NCI-H526 treated with DMSO at 0.1 percent for 48 hours (cell line): ENCODE measurements at regions not wholly inside any gene's neighbourhood (a gene's known extent, or its start where the extent isn't known, plus 50 kb on each side); places are given as distances from the start of the nearest gene placed in this dataset.

ENCODE experiments used
- DNase-seq: peaks from one replicate; lab custom pipeline; 2025; lab: John Stamatoyannopoulos, UW

DNA sequence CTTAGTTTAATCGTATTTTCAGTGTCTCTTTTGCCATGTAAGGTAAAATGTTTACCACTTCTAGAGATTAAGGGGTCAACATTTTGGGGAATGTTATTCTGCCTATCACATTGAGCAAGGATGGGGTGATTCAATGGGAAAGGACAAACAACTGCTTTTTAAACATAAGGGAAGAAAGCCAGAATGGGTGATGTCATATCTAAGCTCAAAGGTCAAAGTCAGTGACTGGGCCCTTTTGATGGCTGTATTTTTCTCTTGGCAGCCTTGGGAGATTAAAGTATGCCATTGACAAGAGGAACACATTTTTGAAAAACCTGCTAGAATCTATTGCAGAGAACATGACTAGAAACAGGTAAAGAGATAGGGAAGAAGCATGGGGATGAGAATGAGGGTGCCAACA lies 477.3 kb upstream of the IRAK1BP1 start:
- no peak for DNase-seq

DNA sequence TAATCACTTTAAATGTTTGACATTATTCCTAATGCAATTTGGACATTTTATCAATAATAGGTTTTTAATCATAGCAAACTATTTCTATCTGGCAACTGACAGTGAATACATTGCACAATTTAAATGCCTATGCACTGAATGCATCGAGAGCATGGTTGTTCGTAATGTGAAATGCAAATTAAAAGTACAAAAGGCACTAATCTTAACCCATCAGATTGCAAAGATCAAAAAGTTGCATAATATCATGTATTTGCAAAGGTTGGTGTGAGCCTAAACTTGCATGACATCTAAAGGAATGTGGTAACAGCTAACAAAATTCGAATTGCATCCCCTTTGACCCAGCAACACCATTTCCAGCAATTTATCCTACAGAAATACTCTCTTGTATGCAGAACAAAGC lies 469.9 kb upstream of the IRAK1BP1 start:
- DNase-seq, result no peak

DNA sequence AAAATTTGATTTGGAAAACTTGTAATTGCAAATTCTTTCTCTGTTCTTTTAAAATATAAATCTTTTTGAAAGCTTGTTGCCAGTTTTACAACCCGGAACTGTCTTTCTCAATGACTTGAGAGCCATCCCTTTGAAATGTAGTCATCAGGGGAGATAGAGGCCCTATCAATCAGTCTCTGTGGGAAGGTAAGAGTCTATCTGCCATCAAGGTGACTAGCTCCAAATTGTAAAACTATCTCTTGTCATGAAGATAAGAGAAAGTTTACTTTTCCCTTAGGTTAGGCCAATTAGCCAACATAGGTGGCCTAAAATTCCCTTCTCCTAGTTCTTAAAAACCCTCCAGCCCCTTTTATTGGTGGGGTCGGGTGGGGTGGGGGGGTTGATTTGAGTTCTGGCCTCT lies 469.1 kb upstream of the IRAK1BP1 start:
- no peak for DNase-seq

DNA sequence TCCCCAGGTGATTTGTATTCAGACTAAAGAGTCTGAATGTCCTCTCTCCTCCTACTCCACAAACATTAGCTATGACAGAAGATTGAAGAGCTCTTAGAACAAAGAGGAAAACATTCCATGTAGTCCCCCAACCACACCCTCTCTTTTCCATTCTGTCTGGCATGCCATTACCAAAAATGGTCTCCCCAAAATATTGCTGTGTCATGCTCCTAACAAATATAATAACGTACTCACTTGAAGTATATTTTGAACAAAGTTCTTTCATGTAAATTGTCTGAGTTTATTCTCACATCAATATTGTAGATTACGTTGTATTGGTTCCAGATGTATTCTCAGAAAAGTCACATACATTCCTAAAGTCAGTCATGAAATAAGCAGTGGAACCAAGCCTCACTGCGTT lies 467.3 kb upstream of the IRAK1BP1 start:
- no peak for DNase-seq

DNA sequence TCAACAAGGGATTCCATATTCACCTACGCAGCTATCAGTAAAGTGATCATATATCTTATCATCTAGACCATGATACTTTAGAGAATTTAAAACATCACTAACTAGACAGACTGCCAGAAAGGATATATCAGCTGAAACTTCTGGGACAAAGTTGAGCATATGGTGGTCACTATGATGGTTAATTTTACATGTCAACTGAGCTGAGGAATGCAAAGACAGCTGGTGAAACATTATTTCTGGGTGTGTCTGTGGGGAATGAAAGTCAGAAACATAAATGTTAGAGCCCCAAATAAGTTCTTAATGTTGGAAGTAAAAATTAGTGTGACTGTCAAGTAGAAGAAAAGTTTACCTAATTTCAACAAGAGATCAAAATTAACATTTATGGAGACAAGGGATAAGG lies 440.0 kb upstream of the IRAK1BP1 start:
- no peak for DNase-seq

DNA sequence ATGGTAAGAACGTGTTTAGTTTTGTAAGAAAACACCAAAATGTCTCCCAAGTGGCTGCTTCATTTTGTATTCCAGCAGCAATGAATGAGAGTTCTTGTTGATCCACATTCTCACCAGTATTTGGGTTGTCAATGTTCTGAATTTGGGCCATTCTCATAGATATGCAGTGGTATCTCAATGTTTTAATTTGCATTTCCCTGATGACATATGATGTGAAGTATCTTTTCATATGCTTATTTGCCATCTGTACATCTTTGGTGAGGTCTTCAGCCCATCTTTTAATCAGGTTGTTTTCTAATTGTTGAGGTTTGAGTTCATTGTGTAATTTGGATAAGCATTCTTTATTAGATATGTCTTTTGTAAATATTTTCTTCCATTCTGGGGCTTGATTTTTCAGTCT lies 436.8 kb upstream of the IRAK1BP1 start:
- DNase-seq, result no peak

DNA sequence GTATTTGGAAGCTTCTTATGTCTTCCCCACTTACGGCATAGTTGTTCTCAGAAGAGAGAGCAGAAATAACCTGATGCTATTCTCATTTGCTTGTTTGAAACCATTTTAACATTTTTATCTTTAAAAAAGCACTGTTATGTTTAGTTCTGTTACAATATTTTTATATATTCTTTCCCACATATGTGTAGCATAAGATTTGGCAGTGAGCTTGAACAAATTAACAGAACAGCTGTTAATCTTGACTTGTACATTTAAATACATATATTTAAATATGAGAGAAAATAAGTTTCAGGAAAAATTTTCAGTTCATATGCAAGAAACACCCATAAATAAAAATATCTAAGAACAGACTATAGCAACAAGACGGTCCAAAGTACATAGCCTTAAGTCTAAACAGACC lies 431.7 kb upstream of the IRAK1BP1 start:
- no peak for DNase-seq

DNA sequence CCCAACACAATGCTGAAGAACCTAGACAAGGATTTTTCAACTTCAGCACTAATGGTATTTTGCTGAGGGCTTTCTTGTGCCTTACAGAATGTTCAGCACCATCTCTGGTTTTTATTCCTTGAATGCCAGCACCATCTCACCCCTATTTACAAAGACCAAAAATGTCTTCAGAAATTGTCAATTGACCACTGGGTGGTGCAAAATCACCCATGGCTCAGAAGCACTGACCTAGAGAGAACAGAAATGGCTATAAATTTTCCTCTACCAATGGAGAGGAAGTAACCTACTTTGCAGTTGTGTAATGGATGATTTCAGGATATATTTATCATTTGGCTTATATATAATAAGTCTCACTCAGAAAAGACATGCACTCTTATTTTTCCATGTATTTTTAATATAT lies 431.0 kb upstream of the IRAK1BP1 start:
- no peak for DNase-seq

DNA sequence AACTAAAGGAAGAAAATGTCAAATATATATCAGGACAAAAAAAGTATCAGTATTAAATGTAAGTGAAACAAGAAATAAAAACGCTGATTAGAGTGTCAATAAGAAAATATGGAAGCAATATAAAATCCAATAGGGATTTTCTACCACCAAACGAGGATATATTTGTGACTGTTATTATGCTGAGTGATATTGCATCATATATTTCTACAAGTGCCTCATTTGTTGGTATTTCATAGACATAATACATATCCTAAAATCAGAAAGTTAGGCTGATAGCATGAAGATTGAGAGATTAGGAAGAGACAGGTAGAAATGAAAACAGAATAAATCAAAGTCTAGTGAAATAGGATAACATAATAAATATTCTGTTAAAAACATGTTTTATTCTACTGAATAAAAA lies 429.2 kb upstream of the IRAK1BP1 start:
- DNase-seq, result no peak

DNA sequence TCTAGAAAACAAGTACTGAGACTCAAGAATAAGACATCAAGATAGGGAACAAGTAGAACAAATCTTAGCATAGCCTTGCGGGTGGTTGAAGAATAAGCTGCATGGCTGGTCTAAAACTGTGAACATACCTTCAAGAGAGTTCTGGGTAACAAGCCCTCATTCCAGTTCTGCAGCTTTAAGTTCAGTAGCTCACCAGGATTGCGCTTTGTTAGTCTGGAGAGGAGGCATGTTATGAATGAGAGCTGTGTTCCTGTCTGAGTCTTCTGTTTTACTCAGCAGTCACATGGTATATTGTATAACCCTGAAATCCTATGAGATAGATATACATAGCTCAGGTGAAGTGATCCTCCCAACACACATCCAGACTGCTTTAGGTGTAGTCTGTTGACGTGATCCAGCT lies 406.6 kb upstream of the IRAK1BP1 start:
- DNase-seq, result no peak

DNA sequence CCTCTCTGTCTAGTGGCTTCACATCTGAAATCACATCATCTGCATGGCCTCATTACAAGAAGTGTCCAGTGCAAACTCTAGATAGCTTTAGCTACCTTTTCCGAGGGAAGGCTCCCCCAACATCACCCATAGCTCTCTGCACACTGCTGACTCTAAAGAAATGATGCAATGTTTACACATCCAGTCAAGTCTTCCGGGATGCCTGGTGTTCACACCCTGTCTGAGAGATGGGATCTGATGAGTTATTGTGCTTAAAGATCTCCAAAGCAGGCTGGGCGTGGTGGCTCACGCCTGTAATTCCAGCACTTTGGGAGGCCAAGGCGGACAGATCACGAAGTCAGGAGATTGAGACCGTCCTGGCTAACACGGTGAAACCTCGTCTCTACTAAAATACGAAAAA lies 404.6 kb upstream of the IRAK1BP1 start:
- no peak for DNase-seq

DNA sequence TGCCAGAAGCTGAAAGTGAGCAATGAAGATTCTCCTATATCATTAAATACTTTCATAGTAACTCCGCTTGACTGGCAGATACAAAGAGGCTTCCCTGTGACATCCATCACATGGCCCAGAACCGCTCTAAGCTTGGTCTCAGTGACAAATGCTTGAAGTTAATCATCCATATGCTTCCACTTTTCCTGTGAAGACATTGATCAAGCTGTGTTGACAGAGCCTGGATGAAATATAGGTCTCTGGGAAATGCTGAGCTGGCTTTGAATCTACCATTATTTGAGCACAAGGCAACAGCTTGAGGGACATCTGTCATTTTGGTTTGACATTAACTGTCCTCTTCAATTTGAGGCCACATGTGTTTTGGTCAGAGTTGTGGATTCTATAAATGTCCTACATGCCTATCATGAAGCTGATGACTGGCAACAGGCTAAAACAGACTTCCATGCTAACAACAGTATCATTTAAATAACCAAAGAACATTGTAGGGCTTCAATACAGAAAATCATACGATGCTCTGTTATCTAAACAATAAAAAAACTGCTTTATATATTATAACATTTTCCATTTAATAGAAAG lies 402.2 kb upstream of the IRAK1BP1 start:
- no peak for DNase-seq

DNA sequence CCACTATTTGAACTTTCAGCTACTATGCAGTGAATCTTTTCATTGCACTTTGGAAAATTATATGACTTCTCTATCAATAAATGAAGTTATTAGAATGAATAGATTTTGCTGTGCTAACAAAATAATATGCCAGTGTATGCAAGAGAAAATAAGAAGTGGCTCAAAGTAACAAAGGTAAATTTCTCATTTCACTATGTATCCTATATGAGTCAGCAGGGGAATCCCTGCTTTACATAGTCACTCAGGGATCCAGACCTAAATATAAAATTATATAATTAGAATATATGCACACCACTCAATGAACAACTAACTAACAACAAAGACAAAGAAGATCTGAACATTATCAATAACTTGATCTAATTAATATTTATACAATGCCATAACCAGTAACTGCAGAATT lies 390.8 kb upstream of the IRAK1BP1 start:
- DNase-seq, result no peak

DNA sequence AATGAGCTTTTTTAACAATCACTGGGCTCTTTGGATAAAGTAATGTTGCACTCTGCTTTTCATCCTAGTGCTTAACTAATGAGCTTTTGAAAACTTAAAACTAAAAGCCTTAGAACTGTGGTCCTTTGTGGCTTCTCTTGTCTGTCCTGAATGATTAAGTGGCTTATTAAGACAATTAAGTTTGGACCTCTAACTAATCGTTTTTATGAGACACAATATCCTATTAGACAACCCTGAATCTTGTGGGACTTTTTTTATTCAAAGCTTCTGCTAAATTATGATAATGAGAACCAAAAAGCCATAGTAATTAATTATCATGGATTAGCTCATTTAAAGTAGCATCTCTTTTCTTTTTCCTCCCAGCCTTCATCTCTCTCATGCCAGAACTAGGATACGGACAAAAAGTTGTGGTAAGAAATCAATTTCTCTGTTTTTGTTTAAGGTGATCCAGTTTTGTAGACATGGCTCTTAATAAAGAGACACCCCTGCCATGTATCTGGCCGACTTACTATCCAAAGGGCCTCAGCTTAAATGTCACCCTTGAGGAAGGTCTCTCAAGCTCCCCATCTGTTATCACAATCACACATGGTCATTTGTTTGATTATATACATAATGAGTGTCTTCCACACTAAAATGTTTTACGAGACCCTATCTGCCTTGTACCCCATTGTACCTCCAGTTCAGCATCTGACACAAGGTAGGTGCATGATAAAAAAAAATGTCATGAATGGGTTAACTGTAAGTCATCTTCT lies 384.4 kb upstream of the IRAK1BP1 start:
- no peak for DNase-seq

DNA sequence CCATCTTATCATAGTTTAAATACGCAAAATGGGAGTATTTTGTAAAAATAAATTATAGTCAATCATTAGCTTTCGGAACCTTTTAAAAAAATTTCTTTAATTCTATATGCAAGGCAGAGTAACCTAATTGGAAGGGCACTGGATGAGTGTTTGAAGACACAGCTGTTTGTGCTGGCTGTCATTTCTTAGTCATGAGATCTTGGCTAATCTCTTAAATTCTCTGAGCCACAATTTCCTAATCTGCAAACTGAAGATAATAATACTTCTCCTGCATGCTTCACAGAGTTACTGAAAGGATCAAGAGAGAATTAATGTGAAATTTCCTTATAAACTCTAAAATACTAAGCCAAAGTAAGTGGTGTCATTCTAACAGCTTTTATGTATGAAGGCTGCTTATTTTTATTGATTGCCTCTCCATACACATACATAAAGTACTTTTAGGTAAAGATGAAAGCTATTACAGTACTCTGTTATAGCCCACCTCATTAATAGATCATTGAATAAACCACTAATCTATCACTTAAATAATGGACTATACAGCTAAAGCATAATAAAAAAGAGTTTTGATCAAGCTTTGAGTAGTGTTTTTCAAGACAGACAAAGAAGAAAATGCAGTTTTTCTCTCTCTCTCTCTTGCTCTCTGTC lies 383.7 kb upstream of the IRAK1BP1 start:
- DNase-seq, result no peak

DNA sequence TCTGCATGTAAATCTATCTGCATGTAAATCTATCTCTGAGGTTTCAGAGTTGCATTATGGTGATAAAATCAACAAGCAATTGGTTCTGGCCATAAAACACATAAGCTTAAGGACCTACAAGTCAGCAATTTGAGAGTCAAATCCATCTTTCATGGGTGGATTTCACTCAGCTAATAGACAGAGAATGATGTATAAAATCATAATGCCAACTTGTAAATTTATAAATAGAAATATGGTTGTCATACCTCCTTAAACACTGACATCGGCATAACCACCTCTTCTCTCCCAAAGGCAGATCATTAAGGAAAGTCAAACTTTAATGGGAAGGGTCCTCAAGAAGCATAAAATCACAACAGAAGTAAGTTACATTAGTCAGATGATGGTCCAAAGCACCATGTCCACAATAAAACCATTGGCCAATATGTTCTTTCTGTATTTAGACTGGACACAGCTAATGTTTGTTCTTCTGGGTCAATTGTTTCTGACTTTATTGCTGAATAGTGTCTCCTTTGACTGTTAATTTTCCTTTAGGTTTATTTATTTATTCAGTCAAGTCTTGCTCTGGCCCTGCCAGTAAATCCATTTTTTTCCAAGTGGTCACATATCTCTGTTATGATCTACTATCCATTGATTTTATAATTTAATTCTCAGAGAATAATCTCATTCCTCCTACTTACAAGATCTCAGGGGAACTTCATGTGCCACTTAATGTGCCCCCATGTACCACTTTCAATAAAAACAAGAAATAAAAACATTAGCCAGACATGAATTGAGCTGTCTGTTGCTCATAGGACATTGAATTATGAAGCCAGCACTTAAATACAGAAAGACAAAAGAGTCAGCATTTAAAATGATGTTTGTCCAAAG lies 382.9 kb upstream of the IRAK1BP1 start:
- DNase-seq, result peak; percentile 48

DNA sequence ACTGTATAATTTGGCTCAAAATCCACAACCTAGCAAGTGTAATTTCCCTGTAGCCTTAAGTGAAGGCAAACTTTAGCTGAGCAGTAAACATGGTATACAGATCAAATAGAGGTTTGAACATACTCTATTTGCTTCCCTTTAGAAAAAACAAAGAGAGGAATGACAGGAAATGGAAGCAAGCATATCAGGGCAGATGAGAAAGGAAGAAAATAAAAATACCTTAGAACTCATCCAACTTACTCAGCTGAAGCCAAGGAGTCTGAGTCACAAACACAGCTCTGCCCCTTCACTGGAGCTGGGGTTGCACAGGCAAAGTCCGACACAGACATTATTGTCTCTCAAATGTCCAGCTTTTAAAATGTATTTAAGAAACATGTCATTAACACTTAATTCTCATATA lies 379.9 kb upstream of the IRAK1BP1 start:
- no peak for DNase-seq

DNA sequence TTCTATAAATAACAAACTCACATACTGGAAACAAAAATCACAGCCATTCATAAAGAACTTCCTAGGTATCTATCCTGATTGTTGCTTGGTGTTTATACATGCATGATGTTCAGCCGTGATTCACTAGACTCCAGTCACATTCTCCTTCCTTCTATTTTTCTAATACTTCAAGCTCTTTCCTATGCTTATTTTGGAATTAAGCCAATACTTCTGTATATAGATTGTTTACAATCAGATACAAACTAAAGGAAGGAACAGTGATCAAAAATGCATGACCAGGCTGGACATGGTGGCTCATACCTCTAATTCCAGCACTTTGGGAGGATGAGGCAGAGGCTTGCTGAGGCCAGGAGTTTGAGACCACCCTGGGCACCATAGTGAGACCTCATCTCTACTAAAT lies 377.5 kb upstream of the IRAK1BP1 start:
- DNase-seq, result no peak

DNA sequence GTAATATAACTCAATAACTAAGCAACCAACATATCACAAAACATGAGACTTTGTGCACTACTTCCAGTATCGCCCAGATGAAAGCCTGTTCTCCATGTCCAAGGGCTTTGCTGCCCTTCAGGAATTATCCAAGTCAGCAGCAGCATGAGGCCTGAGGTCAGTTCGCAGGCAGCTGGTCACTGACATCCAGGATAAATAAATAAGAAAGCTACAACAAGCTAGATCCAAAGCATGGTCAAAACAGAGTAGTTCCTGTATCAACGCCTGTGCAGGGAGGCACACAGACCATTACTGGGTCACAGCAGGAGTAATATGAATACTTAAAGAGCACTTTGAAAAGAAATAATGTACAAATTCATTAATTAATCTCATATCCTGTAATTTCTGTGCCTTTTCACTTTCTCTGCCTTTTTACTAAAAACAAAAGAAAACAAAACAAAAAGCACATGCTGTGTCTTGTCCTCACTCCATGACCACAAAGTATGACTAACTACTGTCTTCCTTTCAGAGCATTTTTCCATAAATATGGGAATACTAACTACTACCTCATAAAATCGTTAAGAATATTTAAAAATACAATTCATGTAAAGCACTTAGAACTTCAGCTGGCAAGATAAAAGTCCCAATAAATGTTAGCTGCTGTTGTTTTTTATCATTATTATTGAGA lies 374.9 kb upstream of the IRAK1BP1 start:
- no peak for DNase-seq

DNA sequence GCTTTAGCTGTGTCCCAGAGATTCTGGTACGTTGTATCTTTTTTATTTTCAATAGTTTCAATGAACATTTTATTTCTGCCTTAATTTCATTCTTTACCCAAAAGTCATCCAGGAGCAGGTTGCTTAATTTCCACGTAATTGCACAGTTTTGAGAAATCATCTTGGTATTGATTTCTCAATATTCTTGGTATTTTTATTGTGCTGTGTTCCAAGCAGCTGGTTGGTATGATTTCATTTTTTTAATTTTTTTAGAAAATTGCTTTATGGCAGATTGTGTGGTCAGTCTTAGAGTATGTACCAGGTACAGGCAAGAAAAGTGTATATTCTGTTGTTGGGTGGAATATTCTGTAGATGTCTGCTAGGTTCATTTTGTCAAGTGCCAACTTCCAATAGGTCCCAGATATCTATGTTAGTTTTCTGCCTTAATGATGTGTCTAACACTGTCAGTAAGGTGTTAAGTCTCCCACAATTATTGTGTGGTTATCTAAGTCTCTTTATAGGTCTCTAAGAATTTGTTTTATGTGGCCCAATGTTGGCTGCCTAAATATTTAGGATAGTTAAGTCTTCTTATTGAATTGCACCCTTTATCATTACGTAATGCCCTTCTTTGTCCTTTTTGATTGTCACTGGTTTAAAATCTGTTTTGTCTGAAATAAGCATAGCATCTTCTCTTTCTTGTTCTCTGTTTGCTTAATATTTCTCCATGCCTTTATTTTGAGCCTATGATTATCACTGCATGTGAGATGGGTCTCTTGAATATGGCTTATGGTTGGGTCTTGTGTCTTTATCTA lies 366.9 kb upstream of the IRAK1BP1 start:
- DNase-seq, result no peak

DNA sequence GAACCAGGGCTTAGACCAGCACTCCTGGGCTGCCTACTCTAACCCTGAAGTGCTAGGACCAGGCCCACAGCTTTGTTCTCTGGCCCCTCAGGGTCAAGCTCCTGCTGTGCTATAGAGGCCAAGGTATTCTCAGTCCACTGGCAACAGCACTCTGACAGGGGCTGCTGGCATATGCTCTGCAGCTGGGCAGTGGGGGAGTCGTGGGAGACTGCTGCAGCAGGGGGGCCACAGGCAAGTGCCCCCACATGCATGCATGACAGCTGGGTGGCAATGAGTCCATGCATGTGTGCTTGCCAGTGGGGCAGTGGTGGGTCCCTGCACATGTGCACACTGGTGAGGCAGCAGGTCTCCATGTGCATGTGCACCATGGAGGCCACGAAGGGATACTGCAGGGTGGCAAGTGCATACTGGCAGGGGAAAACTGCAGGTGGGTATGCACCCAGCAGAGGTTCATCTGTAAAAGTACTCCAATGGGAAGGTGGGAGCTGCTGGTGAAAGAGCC lies 364.9 kb upstream of the IRAK1BP1 start:
- no peak for DNase-seq
